Sigmoid colon (tissue), 4 donors: ENCODE measurements at regions not wholly inside any gene's neighbourhood (a gene's known extent, or its start where the extent isn't known, plus 50 kb on each side); places are given as distances from the start of the nearest gene placed in this dataset.

Source experiments
- CTCF ChIP-seq, 4 experiments: fragments of 450-650 bp in 3 of 4; fragments of 200-600 bp in 1 of 4; IDR thresholded peaks; one replicate each; pipeline ENCODE4 v1.5.1; 2016 to 2019; ENCODE audit warnings: antibody characterized with exemption in 4 of 4, mild to moderate bottlenecking in 3 of 4, moderate library complexity in 2 of 4
- EP300 ChIP-seq, 4 donors: sonication (generic); formaldehyde crosslinking; IDR thresholded peaks; one replicate each; pipeline ENCODE4 v1.6.1; 2017; ENCODE audit warnings: antibody characterized with exemption in 4 of 4
- POLR2A ChIP-seq, 2 donors: fragments of 450-650 bp; IDR thresholded peaks; one replicate each; pipeline ENCODE4 v1.6.1; 2016; ENCODE audit warnings: antibody characterized with exemption in 2 of 2, mild to moderate bottlenecking in 2 of 2, moderate library complexity in 2 of 2

DNA sequence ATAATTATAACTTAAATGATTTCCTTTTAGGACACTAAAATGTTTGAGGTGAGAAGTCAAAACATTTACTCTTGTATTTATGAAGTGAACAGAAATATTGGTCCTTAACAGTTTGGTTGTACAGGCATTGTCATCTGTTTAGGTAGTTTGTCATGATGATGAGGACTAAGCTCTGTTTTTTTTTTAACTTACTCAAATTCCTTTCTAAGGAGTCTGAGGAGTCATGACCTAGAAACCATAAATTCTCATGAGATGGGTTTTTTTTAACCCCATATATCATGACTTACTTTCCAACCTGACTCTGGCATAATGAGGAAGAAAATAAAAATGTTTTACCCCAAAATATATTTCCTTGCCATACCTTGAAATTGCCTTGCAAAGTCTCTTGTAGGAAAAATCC lies 1176.2 kb downstream of the SUCLG1 start:
- TF ChIP-seq CTCF (IDR thresholded peaks at IDR 0.05): no peak
- no peak for TF ChIP-seq POLR2A (IDR thresholded peaks at IDR 0.05)
- no peak for TF ChIP-seq EP300 (IDR thresholded peaks at IDR 0.05)
